ENCODE measurements at regions not wholly inside any gene's neighbourhood (a gene's known extent, or its start where the extent isn't known, plus 50 kb on each side); places are given as distances from the start of the nearest gene placed in this dataset.
A peak's percentile ranks its signal among the peaks of the same experiment; 100 is the strongest.

GRCh38 chr16:82488460-82488859, 138.3 kb upstream of the CDH13 start:
- DNase-seq, result no peak

GRCh38 chr16:82481455-82481854, 145.3 kb upstream of the CDH13 start:
- no peak for DNase-seq

GRCh38 chr16:82476786-82477185, 150.0 kb upstream of the CDH13 start:
- DNase-seq, result no peak

GRCh38 chr16:82470620-82471152, 156.1 kb upstream of the CDH13 start:
- DNase-seq, result no peak

GRCh38 chr16:82470016-82470415, 156.8 kb upstream of the CDH13 start:
- DNase-seq, result no peak

- DNase-seq, result no peak
Observed at GRCh38 chr16:82464187-82464586, 162.6 kb upstream of the CDH13 start.

- no peak for DNase-seq
Observed at GRCh38 chr16:82460766-82461165, 166.0 kb upstream of the CDH13 start.

- DNase-seq, result no peak
Observed at GRCh38 chr16:82459580-82460256, 167.1 kb upstream of the CDH13 start.

GRCh38 chr16:82456683-82457082, 170.1 kb upstream of the CDH13 start:
- DNase-seq, result peak; percentile 78

GRCh38 chr16:82454566-82454965, 172.2 kb upstream of the CDH13 start:
- no peak for DNase-seq

GRCh38 chr16:82454152-82454551, 172.6 kb upstream of the CDH13 start:
- no peak for DNase-seq

GRCh38 chr16:82452004-82452756, 174.6 kb upstream of the CDH13 start:
- DNase-seq, result no peak

- DNase-seq, result no peak
Observed at GRCh38 chr16:82451449-82451848, 175.3 kb upstream of the CDH13 start.

- no peak for DNase-seq
Observed at GRCh38 chr16:82440336-82440735, 186.4 kb upstream of the CDH13 start.

- peak; percentile 25 for DNase-seq
Observed at GRCh38 chr16:82439678-82440293, 187.0 kb upstream of the CDH13 start.

GRCh38 chr16:82433042-82433441, 193.7 kb upstream of the CDH13 start:
- no peak for DNase-seq

GRCh38 chr16:82432261-82432660, 194.5 kb upstream of the CDH13 start:
- no peak for DNase-seq

- DNase-seq, result no peak
Observed at GRCh38 chr16:82425661-82426060, 201.1 kb upstream of the CDH13 start.

GRCh38 chr16:82421851-82422250, 204.9 kb upstream of the CDH13 start:
- DNase-seq, result no peak

- DNase-seq, result no peak
Observed at GRCh38 chr16:82419332-82419731, 207.4 kb upstream of the CDH13 start.

- no peak for DNase-seq
Observed at GRCh38 chr16:82414476-82414875, 212.3 kb upstream of the CDH13 start.

GRCh38 chr16:82412770-82413169, 214.0 kb upstream of the CDH13 start:
- DNase-seq, result no peak

- no peak for DNase-seq
Observed at GRCh38 chr16:82405736-82406135, 221.0 kb upstream of the CDH13 start.
